Liver (tissue), 8 donors: ENCODE measurements at regions not wholly inside any gene's neighbourhood (a gene's known extent, or its start where the extent isn't known, plus 50 kb on each side); places are given as distances from the start of the nearest gene placed in this dataset.

ENCODE experiments used
- DNase-seq: peaks from one replicate; pipeline ENCODE4 v3.0.0-alpha.2; 2017; ENCODE audit warnings: low spot score
- H3K27ac ChIP-seq, 2 donors: one replicate each; pipeline ENCODE4 v1.7.0; 2013; ENCODE audit warnings: inconsistent platforms in 2 of 2, low read length in 2 of 2, control low read depth in 1 of 2, low read depth in 1 of 2, mild to moderate bottlenecking in 1 of 2
- H3K27me3 ChIP-seq, 4 donors: one replicate each; pipeline versions ENCODE4 v1.6.1 to v1.7.0; 2013; ENCODE audit warnings: low read length in 3 of 4, inconsistent platforms in 1 of 4, mild to moderate bottlenecking in 1 of 4, moderate library complexity in 1 of 4; ENCODE audit not compliant: control insufficient read depth in 4 of 4, insufficient read depth in 4 of 4
- H3K36me3 ChIP-seq, 4 donors: one replicate each; pipeline versions ENCODE4 v1.6.1 to v1.7.0; 2013; ENCODE audit warnings: low read length in 3 of 4, mild to moderate bottlenecking in 3 of 4, low read depth in 1 of 4, moderate library complexity in 1 of 4; ENCODE audit not compliant: control insufficient read depth in 4 of 4, insufficient read depth in 3 of 4
- H3K4me1 ChIP-seq, 4 donors: one replicate each; pipeline versions ENCODE4 v1.6.1 to v1.7.0; 2013; ENCODE audit warnings: low read length in 3 of 4, mild to moderate bottlenecking in 3 of 4, moderate library complexity in 1 of 4; ENCODE audit not compliant: control insufficient read depth in 4 of 4, insufficient read depth in 4 of 4
- H3K4me3 ChIP-seq, 3 donors: one replicate each; pipeline versions ENCODE4 v1.6.1 to v1.7.0; 2013; ENCODE audit warnings: low read length in 3 of 3, control low read depth in 1 of 3, low read depth in 1 of 3, mild to moderate bottlenecking in 1 of 3
- H3K9ac ChIP-seq, 2 donors: one replicate each; pipeline ENCODE4 v1.7.0; 2013; ENCODE audit warnings: low read length in 2 of 2, mild to moderate bottlenecking in 2 of 2, moderate library complexity in 2 of 2, control low read depth in 1 of 2, low read depth in 1 of 2
- H3K9me3 ChIP-seq, 4 donors: one replicate each; pipeline versions ENCODE4 v1.6.1 to v1.7.0; 2013; ENCODE audit warnings: low read length in 3 of 4; ENCODE audit not compliant: control insufficient read depth in 4 of 4
- EGR1 ChIP-seq, 2 donors: IDR thresholded peaks; 2 replicates each; pipeline ENCODE4 v1.6.1; 2016 to 2018; ENCODE audit warnings: antibody characterized with exemption in 2 of 2, low read depth in 2 of 2
- FOXA1 ChIP-seq: IDR thresholded peaks from 2 replicates; pipeline ENCODE4 v1.6.1; 2016; ENCODE audit warnings: antibody characterized with exemption
- FOXA2 ChIP-seq: IDR thresholded peaks from 2 replicates; pipeline ENCODE4 v1.6.1; 2016; ENCODE audit warnings: antibody characterized with exemption
- GABPA ChIP-seq, 2 donors: IDR thresholded peaks in 1 of 2; conservative IDR thresholded peaks in 1 of 2; 2 replicates each; pipeline ENCODE4 v1.6.1; 2016; ENCODE audit warnings: antibody characterized with exemption in 2 of 2, mild to moderate bottlenecking in 1 of 2, moderate library complexity in 1 of 2
- HNF4G ChIP-seq: IDR thresholded peaks from 2 replicates; pipeline ENCODE4 v1.6.1; 2016; ENCODE audit warnings: antibody characterized with exemption
- JUND ChIP-seq, 2 donors: IDR thresholded peaks; 2 replicates each; pipeline ENCODE4 v1.6.1; 2016; ENCODE audit warnings: antibody characterized with exemption in 2 of 2
- NR2F2 ChIP-seq: IDR thresholded peaks from 2 replicates; pipeline ENCODE4 v1.6.1; 2016; ENCODE audit warnings: antibody characterized with exemption
- RXRA ChIP-seq, 2 donors: IDR thresholded peaks; 2 replicates each; pipeline ENCODE4 v1.6.1; 2017 to 2018; ENCODE audit warnings: antibody characterized with exemption in 2 of 2, mild to moderate bottlenecking in 1 of 2
- SP1 ChIP-seq: IDR thresholded peaks from 2 replicates; pipeline ENCODE4 v1.6.1; 2018; ENCODE audit warnings: antibody characterized with exemption, mild to moderate bottlenecking
- TAF1 ChIP-seq: conservative IDR thresholded peaks from 2 replicates; pipeline ENCODE4 v1.6.1; 2016; ENCODE audit warnings: antibody characterized with exemption, mild to moderate bottlenecking
- YY1 ChIP-seq: IDR thresholded peaks from 2 replicates; pipeline ENCODE4 v1.6.1; 2016; ENCODE audit warnings: antibody characterized with exemption, mild to moderate bottlenecking
- WGBS: extraction: QIAGEN DNeasy Blood & Tissue Kit; methylation state at CpG from one replicate; pipeline ENCODE4 v1.1.7; 2013; 5-methylcytosine and 5-hydroxymethylcytosine counted together
- TF ChIP-seq, protein P1 (sequence below): IDR thresholded peaks from 2 replicates; pipeline ENCODE4 v1.6.1; 2016; ENCODE audit warnings: antibody characterized with exemption
- TF ChIP-seq, protein P2 (sequence below): IDR thresholded peaks from 2 replicates; pipeline ENCODE4 v1.6.1; 2016; ENCODE audit warnings: antibody characterized with exemption
- TF ChIP-seq, protein P3 (sequence below): IDR thresholded peaks from 2 replicates; pipeline ENCODE4 v1.6.1; 2016; ENCODE audit warnings: antibody characterized with exemption
- TF ChIP-seq, protein P4 (sequence below): fragments of 150-350 bp; IDR thresholded peaks from 2 replicates; pipeline ENCODE4 v1.5.1; 2017; ENCODE audit warnings: improper control_type of control experiment, low read depth, low read length; ENCODE audit not compliant: missing input control
- TF ChIP-seq, protein P5 (sequence below): IDR thresholded peaks from 2 replicates; pipeline ENCODE4 v1.6.1; 2016; ENCODE audit warnings: antibody characterized with exemption, mild to moderate bottlenecking
- donor health status: healthy.
- donor health status: healthy.
- donor health status: healthy.
- donor health status: healthy.
- donor health status: healthy.

DNA sequence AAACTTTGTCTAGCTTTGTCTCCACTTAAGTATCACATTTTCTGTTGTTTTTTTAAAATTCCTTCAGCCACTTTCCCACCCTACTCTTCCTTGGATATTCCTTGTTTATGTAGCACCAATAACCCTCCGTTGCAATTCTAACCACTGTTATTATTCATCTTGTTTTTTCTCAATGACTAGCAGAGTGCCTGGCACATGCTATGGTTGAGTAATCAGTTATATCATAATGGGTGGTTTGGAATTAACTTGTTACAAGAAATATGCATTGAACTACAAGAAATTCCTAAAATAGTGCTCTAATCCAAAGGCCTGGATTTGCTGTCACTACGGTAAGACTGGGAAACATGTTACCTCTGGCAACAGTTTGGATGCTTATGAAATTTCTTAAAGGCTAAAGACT, 756.6 kb downstream of the NOVA1 start:
- no peak overlapping the region for H3K9ac ChIP-seq
- peaks cover 0 to 3% (median 0%) of the 10 kb centered on the region in 4 donors for H3K27me3 ChIP-seq
- no peak for TF ChIP-seq FOXA2
- TF ChIP-seq HNF4G: no peak
- no peak for TF ChIP-seq EGR1 (IDR thresholded peaks at IDR 0.05; ENCODE audit: low read depth in 2 of 2)
- TF ChIP-seq TAF1: no peak
- TF ChIP-seq, protein P1, sequence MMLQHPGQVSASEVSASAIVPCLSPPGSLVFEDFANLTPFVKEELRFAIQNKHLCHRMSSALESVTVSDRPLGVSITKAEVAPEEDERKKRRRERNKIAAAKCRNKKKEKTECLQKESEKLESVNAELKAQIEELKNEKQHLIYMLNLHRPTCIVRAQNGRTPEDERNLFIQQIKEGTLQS: no peak
- TF ChIP-seq, protein P2, sequence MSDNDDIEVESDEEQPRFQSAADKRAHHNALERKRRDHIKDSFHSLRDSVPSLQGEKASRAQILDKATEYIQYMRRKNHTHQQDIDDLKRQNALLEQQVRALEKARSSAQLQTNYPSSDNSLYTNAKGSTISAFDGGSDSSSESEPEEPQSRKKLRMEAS: no peak
- TF ChIP-seq, protein P3, sequence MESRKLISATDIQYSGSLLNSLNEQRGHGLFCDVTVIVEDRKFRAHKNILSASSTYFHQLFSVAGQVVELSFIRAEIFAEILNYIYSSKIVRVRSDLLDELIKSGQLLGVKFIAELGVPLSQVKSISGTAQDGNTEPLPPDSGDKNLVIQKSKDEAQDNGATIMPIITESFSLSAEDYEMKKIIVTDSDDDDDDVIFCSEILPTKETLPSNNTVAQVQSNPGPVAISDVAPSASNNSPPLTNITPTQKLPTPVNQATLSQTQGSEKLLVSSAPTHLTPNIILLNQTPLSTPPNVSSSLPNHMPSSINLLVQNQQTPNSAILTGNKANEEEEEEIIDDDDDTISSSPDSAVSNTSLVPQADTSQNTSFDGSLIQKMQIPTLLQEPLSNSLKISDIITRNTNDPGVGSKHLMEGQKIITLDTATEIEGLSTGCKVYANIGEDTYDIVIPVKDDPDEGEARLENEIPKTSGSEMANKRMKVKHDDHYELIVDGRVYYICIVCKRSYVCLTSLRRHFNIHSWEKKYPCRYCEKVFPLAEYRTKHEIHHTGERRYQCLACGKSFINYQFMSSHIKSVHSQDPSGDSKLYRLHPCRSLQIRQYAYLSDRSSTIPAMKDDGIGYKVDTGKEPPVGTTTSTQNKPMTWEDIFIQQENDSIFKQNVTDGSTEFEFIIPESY: no peak
- no peak for DNase-seq
- no peak overlapping the region for H3K4me3 ChIP-seq
- H3K36me3 ChIP-seq: no peaks in the 10 kb centered on the region
- no peaks in the 10 kb centered on the region for H3K9me3 ChIP-seq
- H3K27ac ChIP-seq: no peak overlapping the region
- no peaks in the 10 kb centered on the region for H3K4me1 ChIP-seq
- WGBS: 76% methylated on average over 2 of the region's 2 CpGs

DNA sequence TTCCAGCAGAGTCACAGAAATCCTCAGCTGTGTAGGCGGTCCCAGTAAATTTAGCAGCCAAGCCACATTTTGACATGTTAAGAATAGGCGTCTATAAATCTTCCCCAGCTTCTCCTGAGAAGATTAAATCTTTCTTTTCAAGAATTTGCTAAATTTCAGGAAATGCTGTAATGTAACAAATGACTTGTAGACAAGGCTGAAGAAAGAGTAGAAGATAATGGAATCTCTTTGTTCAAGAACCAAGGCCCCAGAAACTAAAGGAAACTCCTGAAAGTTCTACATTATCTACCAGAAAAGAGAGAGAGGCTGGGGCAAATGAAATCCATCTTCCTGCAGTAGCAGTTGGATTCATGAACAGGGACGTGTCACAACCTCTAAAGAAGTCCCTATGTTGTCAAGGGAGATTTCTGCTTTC, 760.3 kb downstream of the NOVA1 start:
- Histone ChIP-seq H3K36me3 (no peaks in the 10 kb centered on the region), H3K27me3 (peaks cover 0 to 5% (median 0%) of the 10 kb centered on the region in 4 donors), H3K9me3 (no peaks in the 10 kb centered on the region), H3K4me3 (no peak overlapping the region), H3K27ac (no peak overlapping the region), H3K4me1 (no peaks in the 10 kb centered on the region), H3K9ac (no peak overlapping the region)
- TF ChIP-seq NR2F2: no peak
- TF ChIP-seq, protein P3: no peak
- TF ChIP-seq YY1: no peak
- no peak for TF ChIP-seq RXRA (IDR thresholded peaks at IDR 0.05)
- TF ChIP-seq, protein P1: no peak
- no peak for TF ChIP-seq TAF1
- TF ChIP-seq, protein P2: no peak
- TF ChIP-seq FOXA1: no peak
- DNase-seq: no peak
- 51% methylated on average over 3 of the region's 3 CpGs for WGBS

DNA sequence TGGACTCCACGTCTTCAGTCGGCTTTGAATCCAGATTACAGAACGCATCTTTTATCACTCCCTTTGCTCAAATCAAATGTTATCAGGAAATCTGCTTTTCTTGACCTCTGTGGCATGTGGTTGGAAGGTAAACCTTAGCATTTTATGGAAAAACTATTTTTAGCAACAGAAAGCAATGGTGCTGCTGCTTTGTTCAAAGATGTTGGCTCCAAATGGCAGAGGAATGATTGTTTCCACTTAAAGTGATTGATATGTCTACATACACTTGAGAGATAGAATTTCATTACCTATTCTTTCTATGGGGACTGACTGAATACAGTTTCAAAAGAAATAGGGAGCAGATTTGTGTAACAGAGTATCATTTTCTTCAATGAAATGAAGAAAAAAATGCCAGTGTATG, 761.2 kb downstream of the NOVA1 start:
- WGBS: 35% methylated on average over 3 of the region's 3 CpGs
- H3K9me3 ChIP-seq: no peaks in the 10 kb centered on the region
- DNase-seq: no peak

More for the DNA sequence above, 761.2 kb downstream of the NOVA1 start:
- H3K27me3 ChIP-seq: peaks cover 0 to 5% (median 0%) of the 10 kb centered on the region in 4 donors
- H3K27ac ChIP-seq: no peak overlapping the region
- no peaks in the 10 kb centered on the region for H3K36me3 ChIP-seq
- no peak overlapping the region for H3K9ac ChIP-seq
- H3K4me3 ChIP-seq: no peak overlapping the region
- no peak for TF ChIP-seq RXRA (IDR thresholded peaks at IDR 0.05)
- TF ChIP-seq TAF1: no peak
- no peak for TF ChIP-seq HNF4G
- no peak for TF ChIP-seq FOXA2
- no peak for TF ChIP-seq JUND (IDR thresholded peaks at IDR 0.05)
- TF ChIP-seq, protein P4, sequence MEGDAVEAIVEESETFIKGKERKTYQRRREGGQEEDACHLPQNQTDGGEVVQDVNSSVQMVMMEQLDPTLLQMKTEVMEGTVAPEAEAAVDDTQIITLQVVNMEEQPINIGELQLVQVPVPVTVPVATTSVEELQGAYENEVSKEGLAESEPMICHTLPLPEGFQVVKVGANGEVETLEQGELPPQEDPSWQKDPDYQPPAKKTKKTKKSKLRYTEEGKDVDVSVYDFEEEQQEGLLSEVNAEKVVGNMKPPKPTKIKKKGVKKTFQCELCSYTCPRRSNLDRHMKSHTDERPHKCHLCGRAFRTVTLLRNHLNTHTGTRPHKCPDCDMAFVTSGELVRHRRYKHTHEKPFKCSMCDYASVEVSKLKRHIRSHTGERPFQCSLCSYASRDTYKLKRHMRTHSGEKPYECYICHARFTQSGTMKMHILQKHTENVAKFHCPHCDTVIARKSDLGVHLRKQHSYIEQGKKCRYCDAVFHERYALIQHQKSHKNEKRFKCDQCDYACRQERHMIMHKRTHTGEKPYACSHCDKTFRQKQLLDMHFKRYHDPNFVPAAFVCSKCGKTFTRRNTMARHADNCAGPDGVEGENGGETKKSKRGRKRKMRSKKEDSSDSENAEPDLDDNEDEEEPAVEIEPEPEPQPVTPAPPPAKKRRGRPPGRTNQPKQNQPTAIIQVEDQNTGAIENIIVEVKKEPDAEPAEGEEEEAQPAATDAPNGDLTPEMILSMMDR: no peak
- TF ChIP-seq, protein P5, sequence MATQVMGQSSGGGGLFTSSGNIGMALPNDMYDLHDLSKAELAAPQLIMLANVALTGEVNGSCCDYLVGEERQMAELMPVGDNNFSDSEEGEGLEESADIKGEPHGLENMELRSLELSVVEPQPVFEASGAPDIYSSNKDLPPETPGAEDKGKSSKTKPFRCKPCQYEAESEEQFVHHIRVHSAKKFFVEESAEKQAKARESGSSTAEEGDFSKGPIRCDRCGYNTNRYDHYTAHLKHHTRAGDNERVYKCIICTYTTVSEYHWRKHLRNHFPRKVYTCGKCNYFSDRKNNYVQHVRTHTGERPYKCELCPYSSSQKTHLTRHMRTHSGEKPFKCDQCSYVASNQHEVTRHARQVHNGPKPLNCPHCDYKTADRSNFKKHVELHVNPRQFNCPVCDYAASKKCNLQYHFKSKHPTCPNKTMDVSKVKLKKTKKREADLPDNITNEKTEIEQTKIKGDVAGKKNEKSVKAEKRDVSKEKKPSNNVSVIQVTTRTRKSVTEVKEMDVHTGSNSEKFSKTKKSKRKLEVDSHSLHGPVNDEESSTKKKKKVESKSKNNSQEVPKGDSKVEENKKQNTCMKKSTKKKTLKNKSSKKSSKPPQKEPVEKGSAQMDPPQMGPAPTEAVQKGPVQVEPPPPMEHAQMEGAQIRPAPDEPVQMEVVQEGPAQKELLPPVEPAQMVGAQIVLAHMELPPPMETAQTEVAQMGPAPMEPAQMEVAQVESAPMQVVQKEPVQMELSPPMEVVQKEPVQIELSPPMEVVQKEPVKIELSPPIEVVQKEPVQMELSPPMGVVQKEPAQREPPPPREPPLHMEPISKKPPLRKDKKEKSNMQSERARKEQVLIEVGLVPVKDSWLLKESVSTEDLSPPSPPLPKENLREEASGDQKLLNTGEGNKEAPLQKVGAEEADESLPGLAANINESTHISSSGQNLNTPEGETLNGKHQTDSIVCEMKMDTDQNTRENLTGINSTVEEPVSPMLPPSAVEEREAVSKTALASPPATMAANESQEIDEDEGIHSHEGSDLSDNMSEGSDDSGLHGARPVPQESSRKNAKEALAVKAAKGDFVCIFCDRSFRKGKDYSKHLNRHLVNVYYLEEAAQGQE: no peak
- TF ChIP-seq SP1: no peak
- TF ChIP-seq, protein P1: no peak
- no peak for TF ChIP-seq GABPA (IDR thresholded peaks at IDR 0.05 in 1 of 2, conservative IDR thresholded peaks at IDR 0.05 in 1 of 2)
- no peak for TF ChIP-seq YY1
- TF ChIP-seq NR2F2: no peak
- no peaks in the 10 kb centered on the region for H3K4me1 ChIP-seq
